Gastroesophageal sphincter (tissue), 2 donors: ENCODE measurements at regions not wholly inside any gene's neighbourhood (a gene's known extent, or its start where the extent isn't known, plus 50 kb on each side); places are given as distances from the start of the nearest gene placed in this dataset.

ENCODE experiments used
- POLR2A ChIP-seq, 2 donors: fragments of 450-650 bp; IDR thresholded peaks; one replicate each; pipeline ENCODE4 v1.6.1; 2017; ENCODE audit warnings: antibody characterized with exemption in 2 of 2, mild to moderate bottlenecking in 2 of 2, moderate library complexity in 1 of 2
- POLR2AphosphoS5 ChIP-seq: sonication (generic); formaldehyde crosslinking; IDR thresholded peaks from one replicate; pipeline ENCODE4 v1.6.1; 2017; ENCODE audit warnings: antibody characterized with exemption

DNA sequence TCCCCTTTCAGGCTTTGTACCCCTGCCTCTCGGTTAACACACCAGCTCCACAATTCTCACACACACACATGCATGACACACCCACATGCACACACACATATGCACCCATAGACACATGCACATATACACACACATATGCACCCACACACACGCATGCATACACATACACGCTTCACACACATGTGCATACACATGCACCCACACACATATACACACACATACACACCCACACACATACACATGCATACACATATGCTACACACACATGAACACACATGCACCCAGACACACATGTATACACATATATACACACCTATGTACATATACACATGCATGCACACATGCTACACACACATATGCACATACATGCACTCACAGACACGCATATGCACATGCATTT is 61.7 kb upstream of the SLC25A33 start:
- no peak for TF ChIP-seq POLR2AphosphoS5
- no peak for TF ChIP-seq POLR2A (IDR thresholded peaks at IDR 0.05)
